Muscle layer of duodenum (tissue), 2 donors: ENCODE measurements at regions not wholly inside any gene's neighbourhood (a gene's known extent, or its start where the extent isn't known, plus 50 kb on each side); places are given as distances from the start of the nearest gene placed in this dataset.

Experiments
- H3K27ac ChIP-seq: one replicate; pipeline ENCODE4 v1.7.0; 2013; ENCODE audit warnings: mild to moderate bottlenecking, low read length
- H3K27me3 ChIP-seq: one replicate; pipeline ENCODE4 v1.7.0; 2013; ENCODE audit warnings: low read depth, mild to moderate bottlenecking, control low read depth, low read length
- H3K36me3 ChIP-seq, 2 donors: one replicate each; pipeline ENCODE4 v1.7.0; 2013; ENCODE audit warnings: low read length in 2 of 2, control low read depth in 1 of 2, mild to moderate bottlenecking in 1 of 2; ENCODE audit not compliant: insufficient read depth in 2 of 2, control insufficient read depth in 1 of 2
- H3K4me1 ChIP-seq, 2 donors: one replicate each; pipeline ENCODE4 v1.7.0; 2013; ENCODE audit warnings: low read length in 2 of 2, mild to moderate bottlenecking in 2 of 2, control low read depth in 1 of 2, moderate library complexity in 1 of 2; ENCODE audit not compliant: insufficient read depth in 2 of 2, control insufficient read depth in 1 of 2
- H3K4me3 ChIP-seq, 2 donors: one replicate each; pipeline ENCODE4 v1.7.0; 2013; ENCODE audit warnings: low read length in 2 of 2, low read depth in 1 of 2, mild to moderate bottlenecking in 1 of 2
- H3K9me3 ChIP-seq, 2 donors: one replicate each; pipeline ENCODE4 v1.7.0; 2013; ENCODE audit warnings: low read length in 2 of 2, control low read depth in 1 of 2, mild to moderate bottlenecking in 1 of 2; ENCODE audit not compliant: control insufficient read depth in 1 of 2
- donor health status: healthy.

GRCh38 chr18:41490861-41491260 lies 464.2 kb upstream of the PIK3C3 start:
- Histone ChIP-seq H3K27ac (no peak overlapping the region), H3K27me3 (no peaks in the 10 kb centered on the region), H3K9me3 (no peaks in the 10 kb centered on the region), H3K4me3 (no peak overlapping the region), H3K36me3 (no peaks in the 10 kb centered on the region), H3K4me1 (no peaks in the 10 kb centered on the region)

DNA sequence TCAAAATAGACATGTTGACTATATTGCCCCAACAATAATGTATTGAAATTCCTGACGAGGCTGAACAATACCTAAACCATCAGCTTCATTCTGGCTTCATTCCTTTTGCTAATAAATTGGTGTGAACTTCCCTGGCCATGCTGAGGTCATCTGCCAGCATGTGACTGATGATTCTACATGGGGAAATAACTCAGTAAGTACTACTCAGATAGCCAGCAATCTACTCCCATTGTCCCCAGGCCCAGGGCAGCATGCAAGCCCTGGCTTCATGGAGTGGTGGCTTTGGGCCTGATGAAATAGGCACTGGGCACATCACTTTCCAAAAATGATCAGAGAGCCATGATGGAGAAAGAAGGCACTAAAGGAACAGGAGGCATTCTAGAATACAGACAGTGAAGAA lies 468.5 kb upstream of the PIK3C3 start:
- Histone ChIP-seq H3K27ac (no peak overlapping the region), H3K36me3 (no peaks in the 10 kb centered on the region), H3K4me1 (no peaks in the 10 kb centered on the region), H3K9me3 (no peaks in the 10 kb centered on the region), H3K4me3 (no peak overlapping the region), H3K27me3 (no peaks in the 10 kb centered on the region)

GRCh38 chr18:41484069-41484468 lies 471.0 kb upstream of the PIK3C3 start:
- Histone ChIP-seq H3K9me3 (no peaks in the 10 kb centered on the region), H3K27me3 (no peaks in the 10 kb centered on the region), H3K27ac (no peak overlapping the region), H3K36me3 (no peaks in the 10 kb centered on the region), H3K4me1 (no peaks in the 10 kb centered on the region), H3K4me3 (no peak overlapping the region)

- Histone ChIP-seq H3K27ac (no peak overlapping the region), H3K27me3 (no peaks in the 10 kb centered on the region), H3K4me3 (no peak overlapping the region), H3K9me3 (no peaks in the 10 kb centered on the region), H3K4me1 (no peaks in the 10 kb centered on the region), H3K36me3 (no peaks in the 10 kb centered on the region)
Observed at GRCh38 chr18:41482501-41482900, 472.5 kb upstream of the PIK3C3 start.

- Histone ChIP-seq H3K9me3 (no peaks in the 10 kb centered on the region), H3K27ac (no peak overlapping the region), H3K36me3 (no peaks in the 10 kb centered on the region), H3K4me3 (no peak overlapping the region), H3K27me3 (no peaks in the 10 kb centered on the region), H3K4me1 (no peaks in the 10 kb centered on the region)
Observed at GRCh38 chr18:41466436-41467160, 488.4 kb upstream of the PIK3C3 start.

- Histone ChIP-seq H3K36me3 (no peaks in the 10 kb centered on the region), H3K9me3 (no peaks in the 10 kb centered on the region), H3K27me3 (no peaks in the 10 kb centered on the region), H3K4me3 (no peak overlapping the region), H3K4me1 (no peaks in the 10 kb centered on the region), H3K27ac (no peak overlapping the region)
Observed at GRCh38 chr18:41465386-41465785, 489.6 kb upstream of the PIK3C3 start.

- H3K4me3 ChIP-seq, result no peak overlapping the region
- no peak overlapping the region for H3K27ac ChIP-seq
- H3K9me3 ChIP-seq, result no peaks in the 10 kb centered on the region
- H3K4me1 ChIP-seq, result no peaks in the 10 kb centered on the region
- no peaks in the 10 kb centered on the region for H3K27me3 ChIP-seq
- no peaks in the 10 kb centered on the region for H3K36me3 ChIP-seq
Observed at GRCh38 chr18:41464278-41464677, 490.8 kb upstream of the PIK3C3 start.

GRCh38 chr18:41462946-41463345 lies 492.1 kb upstream of the PIK3C3 start:
- no peaks in the 10 kb centered on the region for H3K27me3 ChIP-seq
- no peaks in the 10 kb centered on the region for H3K9me3 ChIP-seq
- H3K4me1 ChIP-seq, result no peaks in the 10 kb centered on the region
- H3K4me3 ChIP-seq, result no peak overlapping the region
- H3K36me3 ChIP-seq, result no peaks in the 10 kb centered on the region
- no peak overlapping the region for H3K27ac ChIP-seq

- H3K36me3 ChIP-seq, result no peaks in the 10 kb centered on the region
- H3K4me3 ChIP-seq, result no peak overlapping the region
- H3K4me1 ChIP-seq, result no peaks in the 10 kb centered on the region
- no peak overlapping the region for H3K27ac ChIP-seq
- H3K9me3 ChIP-seq, result no peaks in the 10 kb centered on the region
- no peaks in the 10 kb centered on the region for H3K27me3 ChIP-seq
Observed at GRCh38 chr18:41461114-41461513, 493.9 kb upstream of the PIK3C3 start.

GRCh38 chr18:41459656-41460055 lies 495.4 kb upstream of the PIK3C3 start:
- no peaks in the 10 kb centered on the region for H3K27me3 ChIP-seq
- no peaks in the 10 kb centered on the region for H3K9me3 ChIP-seq
- H3K36me3 ChIP-seq, result no peaks in the 10 kb centered on the region
- no peak overlapping the region for H3K4me3 ChIP-seq
- no peak overlapping the region for H3K27ac ChIP-seq
- H3K4me1 ChIP-seq, result no peaks in the 10 kb centered on the region

DNA sequence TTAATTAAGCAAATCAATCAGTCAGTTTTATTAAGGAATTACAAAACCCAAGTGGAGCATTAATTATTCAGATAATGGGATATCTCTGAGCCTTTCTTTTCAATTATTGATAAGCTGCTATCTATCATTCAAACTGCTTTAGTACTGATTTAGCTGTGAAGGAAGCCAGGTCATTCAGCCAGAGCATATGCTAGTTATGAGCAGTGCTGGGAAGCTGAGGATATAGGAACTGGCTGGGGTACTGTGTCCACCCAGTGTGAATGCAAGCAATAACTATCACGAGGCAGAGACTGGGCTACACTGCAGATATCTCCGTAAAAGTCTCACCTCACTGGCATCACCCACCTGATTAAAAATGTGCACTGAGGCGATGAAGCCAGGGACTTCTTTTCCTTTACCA lies 496.7 kb upstream of the PIK3C3 start:
- Histone ChIP-seq H3K36me3 (no peaks in the 10 kb centered on the region), H3K4me1 (no peaks in the 10 kb centered on the region), H3K27ac (no peak overlapping the region), H3K4me3 (no peak overlapping the region), H3K27me3 (no peaks in the 10 kb centered on the region), H3K9me3 (no peaks in the 10 kb centered on the region)

DNA sequence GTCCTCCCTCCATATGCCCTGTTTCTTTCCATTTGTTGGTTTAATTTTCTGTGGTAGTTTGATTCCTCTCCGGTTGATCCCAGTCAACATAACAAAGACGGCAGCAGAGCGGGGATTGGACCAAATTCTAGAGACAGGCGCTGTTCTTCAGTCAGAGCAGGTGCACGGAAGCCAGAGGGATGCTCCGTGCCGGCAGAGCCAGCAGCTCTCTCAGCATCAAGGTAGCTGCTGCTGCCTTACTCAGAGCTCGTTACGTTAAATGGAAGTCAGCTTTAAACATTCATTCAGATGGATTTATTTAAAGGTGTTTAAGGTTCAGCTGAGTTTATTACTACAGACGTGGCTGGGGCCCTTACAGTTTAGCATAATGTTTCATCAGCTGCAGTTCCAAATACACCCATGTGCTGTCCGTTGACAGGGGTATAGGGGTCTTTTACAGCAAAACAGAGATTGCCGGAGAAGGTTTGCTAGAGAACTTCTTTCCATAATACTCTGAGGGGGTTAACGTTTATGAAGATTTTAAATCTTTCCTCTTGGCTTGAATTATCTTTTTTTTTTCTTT lies 497.2 kb upstream of the PIK3C3 start:
- no peaks in the 10 kb centered on the region for H3K9me3 ChIP-seq
- no peaks in the 10 kb centered on the region for H3K27me3 ChIP-seq
- no peaks in the 10 kb centered on the region for H3K4me1 ChIP-seq
- H3K4me3 ChIP-seq, result no peak overlapping the region
- no peak overlapping the region for H3K27ac ChIP-seq
- H3K36me3 ChIP-seq, result no peaks in the 10 kb centered on the region
